ENCODE measurements at regions not wholly inside any gene's neighbourhood (a gene's known extent, or its start where the extent isn't known, plus 50 kb on each side); places are given as distances from the start of the nearest gene placed in this dataset.
A peak's percentile ranks its signal among the peaks of the same experiment; 100 is the strongest.

DNA sequence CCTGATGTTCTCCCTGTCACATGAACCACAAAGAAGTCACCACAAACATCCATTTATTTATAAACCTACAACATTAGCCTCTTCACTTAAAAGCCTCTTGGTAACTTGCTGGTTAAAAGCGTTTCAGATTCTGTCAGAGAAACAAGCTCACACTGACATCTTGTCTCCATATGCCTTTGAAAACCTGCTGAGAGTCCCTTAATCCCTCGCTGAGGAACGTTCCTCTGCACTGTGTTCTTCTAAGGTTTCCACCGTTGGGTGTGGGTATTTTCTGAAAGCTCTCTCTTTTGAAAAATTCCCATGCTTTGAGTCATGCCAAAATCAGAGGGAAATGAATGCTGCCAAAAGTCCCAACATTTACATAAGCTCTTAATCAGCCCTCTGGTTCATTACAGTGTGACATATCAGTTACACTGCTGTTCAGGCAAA is 149.8 kb downstream of the CCDC34 start:
- peak; percentile 99 for DNase-seq

- no peak for DNase-seq
These were observed 150.7 kb downstream of the CCDC34 start for GRCh38 chr11:27212248-27212780.

DNA sequence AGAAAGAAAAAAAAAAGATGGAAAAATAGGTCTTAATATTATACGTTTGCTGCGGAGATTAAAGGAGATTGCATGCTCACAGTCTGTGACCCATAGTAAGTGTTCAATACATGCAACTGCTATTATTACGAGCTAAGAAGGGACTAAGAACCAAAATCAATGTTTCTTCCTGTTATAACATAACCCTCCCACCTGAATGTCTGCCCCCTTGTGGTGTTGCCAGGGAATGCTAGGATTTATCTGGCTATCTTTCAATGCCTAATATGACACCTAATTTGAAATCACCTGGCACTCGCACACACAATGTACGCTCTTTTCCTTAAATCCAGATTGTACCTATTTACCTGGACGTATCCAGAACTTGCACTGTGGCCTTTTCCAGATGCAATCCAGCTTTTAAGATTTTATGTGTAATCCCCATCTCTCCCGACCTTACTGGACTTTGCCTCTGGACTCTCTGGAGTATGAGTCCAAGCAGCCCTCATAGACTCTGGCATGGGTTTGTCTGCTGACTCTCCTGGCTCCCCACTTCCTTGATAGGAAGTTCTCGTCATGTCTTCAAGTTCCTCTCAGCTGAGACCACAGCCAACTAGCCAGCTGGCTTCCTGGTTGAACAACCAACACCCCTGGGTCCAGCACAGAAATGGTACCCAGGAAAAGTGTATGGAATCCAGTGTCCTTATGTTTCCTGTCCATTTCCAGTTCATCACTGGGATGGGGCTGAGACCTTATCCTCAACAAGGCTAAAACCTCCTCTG is 151.5 kb downstream of the CCDC34 start:
- DNase-seq, result no peak

DNA sequence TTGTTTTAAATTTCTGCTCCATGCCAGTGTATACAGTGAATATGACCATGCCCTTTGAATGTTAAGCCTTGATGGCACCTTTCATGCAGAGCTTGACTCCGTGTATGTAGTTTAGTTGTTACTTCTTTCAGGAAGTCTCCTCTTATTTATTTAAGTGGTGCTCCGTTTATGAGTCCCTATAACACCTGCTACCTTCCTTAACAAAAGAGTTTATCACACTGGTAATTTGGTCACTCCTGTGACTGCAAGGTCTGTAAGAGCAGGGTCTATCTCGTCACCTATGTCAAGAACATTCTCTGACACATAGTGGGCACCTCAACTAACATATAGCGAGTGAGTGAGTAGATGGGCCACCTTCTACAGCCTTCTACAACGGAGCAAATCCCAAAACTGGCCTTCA is 152.5 kb downstream of the CCDC34 start:
- DNase-seq, result no peak

DNA sequence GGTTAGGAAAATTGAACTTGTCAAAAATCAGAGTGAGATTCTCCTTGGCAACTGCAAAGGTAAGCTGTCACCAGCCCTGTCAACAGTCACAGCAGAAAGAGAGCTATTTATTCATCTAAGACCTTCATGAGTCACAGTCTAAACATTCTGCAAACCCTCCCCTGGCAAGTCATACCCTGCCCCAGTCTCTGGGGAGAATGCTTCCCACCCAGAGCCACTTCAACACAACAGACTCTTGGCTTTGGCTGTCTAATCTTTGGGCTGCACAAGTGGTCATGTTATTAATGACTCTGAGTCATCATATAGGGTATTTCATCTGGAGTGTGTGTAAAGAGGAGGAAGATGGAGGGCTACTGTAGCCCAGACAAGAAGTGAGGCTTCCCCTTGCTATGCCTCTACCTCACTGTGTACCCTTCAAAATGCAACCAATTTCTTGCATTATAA is 153.4 kb downstream of the CCDC34 start:
- DNase-seq, result peak; percentile 100

DNA sequence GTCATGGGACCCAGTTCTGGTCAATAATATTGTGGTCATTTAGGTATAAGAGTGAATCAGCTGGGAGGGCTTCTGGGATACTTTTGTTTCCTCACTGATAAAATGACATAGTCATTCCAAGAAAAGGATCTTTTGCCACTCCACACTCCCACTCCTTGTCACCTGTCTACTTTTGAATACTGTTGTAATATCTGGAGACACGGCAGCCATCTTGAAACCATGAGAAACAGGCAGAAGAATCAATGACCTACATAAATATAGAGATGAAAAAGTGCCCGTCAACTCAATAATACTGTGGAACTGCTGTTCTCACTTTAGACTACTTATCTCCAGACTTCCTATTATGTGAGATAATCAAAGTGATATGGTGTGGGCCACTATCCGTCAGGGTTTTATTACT is 154.2 kb downstream of the CCDC34 start:
- no peak for DNase-seq

DNA sequence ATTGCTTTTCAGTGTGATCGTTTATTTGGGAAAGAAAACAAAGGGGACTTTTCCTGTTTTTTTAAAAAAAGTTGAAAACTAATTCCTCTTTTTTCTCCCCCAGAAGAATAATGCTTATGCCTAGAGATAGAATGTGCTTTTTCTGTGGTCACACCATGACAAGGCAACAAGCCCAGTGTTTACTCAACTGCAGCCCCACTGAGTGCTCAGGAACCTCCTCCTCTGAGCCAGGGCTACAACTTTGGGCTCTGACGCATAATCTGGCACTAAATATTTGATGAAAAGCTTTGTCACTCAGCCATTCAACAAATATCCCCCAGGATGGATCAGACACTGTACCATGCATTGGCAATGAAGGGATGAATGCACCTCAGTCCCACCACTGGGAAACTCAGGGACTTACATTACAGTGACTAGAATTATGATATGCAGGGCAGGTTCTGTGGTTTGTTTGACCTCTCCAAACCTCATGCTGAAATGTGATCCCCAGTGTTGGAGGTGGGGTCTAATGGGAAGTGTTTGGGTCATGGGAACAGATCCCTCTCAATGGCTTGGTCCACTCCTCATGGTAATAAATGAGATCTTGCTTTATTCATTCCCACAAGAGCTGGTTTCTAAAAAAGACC is 155.9 kb downstream of the CCDC34 start:
- DNase-seq, result no peak

GRCh38 chr11:27205779-27206570 is 157.0 kb downstream of the CCDC34 start:
- DNase-seq, result peak; percentile 69

- DNase-seq, result no peak
These were observed 157.8 kb downstream of the CCDC34 start for GRCh38 chr11:27205250-27205649.

DNA sequence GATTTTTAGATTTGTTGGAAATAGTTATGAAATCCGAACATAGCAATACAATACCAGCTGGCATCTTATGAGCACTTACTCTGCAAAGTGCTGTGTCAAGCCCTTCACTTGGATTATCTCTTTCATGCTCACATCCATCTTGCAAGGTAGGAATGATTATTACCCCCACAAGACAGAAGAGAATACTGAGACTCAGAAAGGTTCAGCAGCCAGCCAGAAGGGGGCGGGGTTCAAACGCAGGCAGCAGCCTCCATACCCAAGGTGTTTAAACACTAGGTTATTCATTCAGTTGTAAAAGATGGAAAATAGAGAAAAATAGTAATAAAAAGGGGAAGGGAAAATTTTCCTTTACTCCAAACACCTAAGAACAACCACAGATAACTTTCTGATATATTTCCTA is 158.5 kb downstream of the CCDC34 start:
- no peak for DNase-seq

DNA sequence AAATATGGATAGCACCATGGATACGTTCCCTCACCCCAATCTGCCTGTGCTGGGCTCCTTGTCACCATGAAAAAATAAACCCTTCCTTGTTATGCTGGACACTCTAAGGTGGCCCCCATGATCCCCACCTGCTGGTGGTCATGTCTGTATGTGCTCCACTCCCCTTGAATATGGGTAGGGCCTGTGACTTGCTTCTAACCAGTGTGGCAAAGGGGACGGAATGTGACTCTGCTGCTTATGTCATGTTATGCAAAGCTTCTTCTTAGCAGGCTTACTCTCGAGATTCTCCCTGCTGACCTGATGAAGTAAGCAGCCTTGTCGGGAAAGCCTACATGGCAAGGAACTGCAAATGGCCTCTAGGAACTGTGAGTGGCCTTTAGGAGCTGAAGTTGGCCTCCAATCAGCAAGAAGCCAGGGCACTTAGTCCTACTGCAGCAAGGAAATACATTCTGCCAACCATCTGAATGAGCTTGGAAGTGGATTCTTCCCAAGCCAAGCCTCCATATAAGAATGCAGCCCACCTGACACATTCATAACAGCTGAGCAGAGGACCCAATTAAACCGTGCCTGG is 159.9 kb downstream of the CCDC34 start:
- DNase-seq, result no peak

- DNase-seq, result peak; percentile 94
These were observed 161.1 kb downstream of the BBOX1 start for GRCh38 chr11:27201454-27202302.

GRCh38 chr11:27200779-27201453 is 160.3 kb downstream of the BBOX1 start:
- no peak for DNase-seq

GRCh38 chr11:27196203-27196897 is 155.7 kb downstream of the BBOX1 start:
- peak; percentile 90 for DNase-seq

GRCh38 chr11:27195837-27196202 is 155.2 kb downstream of the BBOX1 start:
- DNase-seq, result no peak

GRCh38 chr11:27194976-27195375 is 154.4 kb downstream of the BBOX1 start:
- peak; percentile 73 for DNase-seq

- DNase-seq, result no peak
These were observed 153.0 kb downstream of the BBOX1 start for GRCh38 chr11:27193434-27194225.

GRCh38 chr11:27192184-27192583 is 151.6 kb downstream of the BBOX1 start:
- DNase-seq, result no peak

DNA sequence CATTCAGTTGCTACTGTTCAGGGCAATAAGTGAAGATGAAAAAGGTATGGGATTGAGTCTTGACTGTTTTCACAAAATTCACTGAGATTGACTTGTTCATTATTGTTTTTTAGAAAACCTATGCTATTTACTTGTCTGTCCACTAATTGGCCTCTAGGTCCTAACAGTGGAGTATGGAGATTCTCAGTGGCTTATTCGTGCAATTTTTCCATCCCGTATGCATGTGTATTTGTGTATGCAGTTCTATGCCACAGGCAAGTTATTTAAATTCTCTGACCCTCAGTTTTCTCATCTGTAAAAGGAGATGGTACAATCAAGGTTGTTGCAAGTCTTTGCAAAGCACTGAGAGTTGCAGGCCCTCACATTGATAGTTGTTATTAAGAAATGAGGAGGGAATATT is 151.0 kb downstream of the BBOX1 start:
- DNase-seq, result no peak

DNA sequence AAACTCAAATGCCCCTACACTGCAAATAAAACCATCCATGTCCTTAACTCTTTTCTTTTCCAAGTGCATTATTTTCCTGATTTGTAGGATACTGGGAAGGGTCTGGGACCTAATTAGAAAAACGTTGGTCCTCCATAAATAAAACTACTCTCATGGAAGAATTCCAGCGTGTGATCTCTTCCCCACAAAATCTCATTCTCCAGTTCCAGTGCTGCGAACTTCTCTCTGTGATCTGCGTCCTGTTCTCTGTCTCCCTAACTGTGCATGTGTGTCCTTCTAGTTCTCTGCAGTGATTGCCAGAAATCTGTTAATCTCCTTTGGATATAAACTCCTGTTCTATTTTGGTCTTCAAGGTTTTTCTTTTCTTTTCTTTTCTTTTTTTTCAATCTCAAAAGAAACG is 148.1 kb downstream of the BBOX1 start:
- DNase-seq, result no peak

Data from fibroblast of skin of right biceps (primary cell).